GM18870 (cell line): ENCODE measurements at regions not wholly inside any gene's neighbourhood (a gene's known extent, or its start where the extent isn't known, plus 50 kb on each side); places are given as distances from the start of the nearest gene placed in this dataset.
"Not testable (repeated sequence)": the region's sequence is repeated elsewhere in the genome, so short reads cannot be mapped to it uniquely, and the experiment has no call there.

Source experiments
- ATAC-seq: cut with Tn5 transposase; IDR thresholded peaks from one replicate; pipeline ENCODE4 v1.9.1; 2021; ENCODE audit warnings: moderate library complexity; ENCODE audit not compliant: unreplicated experiment

GRCh38 chr7:114293289-114294012, 121.2 kb upstream of the FOXP2 start:
- ATAC-seq, result no peak

- no peak for ATAC-seq
Measured at GRCh38 chr7:114279901-114280300, 134.7 kb upstream of the FOXP2 start.

GRCh38 chr7:114273218-114273617, 141.4 kb upstream of the FOXP2 start:
- ATAC-seq, result no peak

- no peak for ATAC-seq
Measured at GRCh38 chr7:114269714-114270113, 144.9 kb upstream of the FOXP2 start.

GRCh38 chr7:114267550-114267949, 147.1 kb upstream of the FOXP2 start:
- ATAC-seq, result not testable (repeated sequence)

- no peak for ATAC-seq
Measured at GRCh38 chr7:114264023-114264422, 150.6 kb upstream of the FOXP2 start.

GRCh38 chr7:114263219-114263618, 151.4 kb upstream of the FOXP2 start:
- no peak for ATAC-seq

- no peak for ATAC-seq
Measured at GRCh38 chr7:114255404-114255841, 159.2 kb upstream of the FOXP2 start.

GRCh38 chr7:114243646-114244045, 171.0 kb upstream of the FOXP2 start:
- no peak for ATAC-seq

GRCh38 chr7:114242992-114243507, 171.6 kb upstream of the FOXP2 start:
- ATAC-seq, result no peak

GRCh38 chr7:114229246-114229645, 185.4 kb upstream of the FOXP2 start:
- no peak for ATAC-seq

- ATAC-seq, result no peak
Measured at GRCh38 chr7:114225784-114226183, 188.8 kb upstream of the FOXP2 start.

GRCh38 chr7:114218283-114218682, 196.3 kb upstream of the FOXP2 start:
- ATAC-seq, result no peak

GRCh38 chr7:114217026-114217806, 197.4 kb upstream of the FOXP2 start:
- no peak for ATAC-seq

- ATAC-seq, result no peak
Measured at GRCh38 chr7:114214466-114214865, 200.1 kb upstream of the FOXP2 start.

- ATAC-seq, result no peak
Measured at GRCh38 chr7:114212721-114213429, 201.7 kb upstream of the FOXP2 start.

GRCh38 chr7:114209968-114210367, 204.6 kb upstream of the FOXP2 start:
- ATAC-seq, result no peak

- ATAC-seq, result no peak
Measured at GRCh38 chr7:114206688-114207087, 207.9 kb upstream of the FOXP2 start.

- no peak for ATAC-seq
Measured at GRCh38 chr7:114196517-114196916, 218.1 kb upstream of the FOXP2 start.

GRCh38 chr7:114190387-114190786, 224.2 kb upstream of the FOXP2 start:
- no peak for ATAC-seq

- no peak for ATAC-seq
Measured at GRCh38 chr7:114183311-114184088, 231.1 kb upstream of the FOXP2 start.
